ENCODE measurements at regions not wholly inside any gene's neighbourhood (a gene's known extent, or its start where the extent isn't known, plus 50 kb on each side); places are given as distances from the start of the nearest gene placed in this dataset.

GRCh38 chr4:180500154-180500553, 1743.0 kb upstream of the TENM3 start:
- no peak for ATAC-seq
- TF ChIP-seq, protein P1, sequence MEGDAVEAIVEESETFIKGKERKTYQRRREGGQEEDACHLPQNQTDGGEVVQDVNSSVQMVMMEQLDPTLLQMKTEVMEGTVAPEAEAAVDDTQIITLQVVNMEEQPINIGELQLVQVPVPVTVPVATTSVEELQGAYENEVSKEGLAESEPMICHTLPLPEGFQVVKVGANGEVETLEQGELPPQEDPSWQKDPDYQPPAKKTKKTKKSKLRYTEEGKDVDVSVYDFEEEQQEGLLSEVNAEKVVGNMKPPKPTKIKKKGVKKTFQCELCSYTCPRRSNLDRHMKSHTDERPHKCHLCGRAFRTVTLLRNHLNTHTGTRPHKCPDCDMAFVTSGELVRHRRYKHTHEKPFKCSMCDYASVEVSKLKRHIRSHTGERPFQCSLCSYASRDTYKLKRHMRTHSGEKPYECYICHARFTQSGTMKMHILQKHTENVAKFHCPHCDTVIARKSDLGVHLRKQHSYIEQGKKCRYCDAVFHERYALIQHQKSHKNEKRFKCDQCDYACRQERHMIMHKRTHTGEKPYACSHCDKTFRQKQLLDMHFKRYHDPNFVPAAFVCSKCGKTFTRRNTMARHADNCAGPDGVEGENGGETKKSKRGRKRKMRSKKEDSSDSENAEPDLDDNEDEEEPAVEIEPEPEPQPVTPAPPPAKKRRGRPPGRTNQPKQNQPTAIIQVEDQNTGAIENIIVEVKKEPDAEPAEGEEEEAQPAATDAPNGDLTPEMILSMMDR (IDR thresholded peaks at IDR 0.05): no peak
- Histone ChIP-seq H3K4me3 (no peak overlapping the region), H3K36me3 (no peaks in the 10 kb centered on the region), H3K9me3 (no peaks in the 10 kb centered on the region), H3K4me1 (no peaks in the 10 kb centered on the region), H3K27ac (no peak overlapping the region), H3K27me3 (no peaks in the 10 kb centered on the region)
- intact Hi-C loops (cut with DNase I): no loop called here
- no peak for DNase-seq

GRCh38 chr4:180512801-180513475, 1730.3 kb upstream of the TENM3 start:
- Histone ChIP-seq H3K4me1 (no peaks in the 10 kb centered on the region), H3K27me3 (no peaks in the 10 kb centered on the region), H3K9me3 (no peaks in the 10 kb centered on the region), H3K27ac (no peak overlapping the region), H3K36me3 (no peaks in the 10 kb centered on the region), H3K4me3 (no peak overlapping the region)
- DNase-seq (no peak), ATAC-seq (no peak)
- intact Hi-C loops (cut with DNase I): no loop called here
- TF ChIP-seq, protein P1 (IDR thresholded peaks at IDR 0.05): no peak

GRCh38 chr4:180518906-180519305, 1724.3 kb upstream of the TENM3 start:
- H3K27me3 ChIP-seq: no peaks in the 10 kb centered on the region
- DNase-seq: no peak
- H3K9me3 ChIP-seq: no peaks in the 10 kb centered on the region
- no peak for ATAC-seq
- no peaks in the 10 kb centered on the region for H3K4me1 ChIP-seq
- no peak overlapping the region for H3K27ac ChIP-seq
- H3K4me3 ChIP-seq: no peak overlapping the region
- intact Hi-C loops (cut with DNase I): no loop called here
- H3K36me3 ChIP-seq: no peaks in the 10 kb centered on the region
- TF ChIP-seq, protein P1 (IDR thresholded peaks at IDR 0.05): no peak

- H3K27me3 ChIP-seq: no peaks in the 10 kb centered on the region
- TF ChIP-seq, protein P1 (IDR thresholded peaks at IDR 0.05): no peak
- H3K4me3 ChIP-seq: no peak overlapping the region
- no peaks in the 10 kb centered on the region for H3K4me1 ChIP-seq
- H3K36me3 ChIP-seq: no peaks in the 10 kb centered on the region
- DNase-seq: no peak
- no peak overlapping the region for H3K27ac ChIP-seq
- intact Hi-C loops (cut with DNase I): no loop called here
- no peak for ATAC-seq
- no peaks in the 10 kb centered on the region for H3K9me3 ChIP-seq
Observed at GRCh38 chr4:180521181-180521580, 1722.0 kb upstream of the TENM3 start.

DNA sequence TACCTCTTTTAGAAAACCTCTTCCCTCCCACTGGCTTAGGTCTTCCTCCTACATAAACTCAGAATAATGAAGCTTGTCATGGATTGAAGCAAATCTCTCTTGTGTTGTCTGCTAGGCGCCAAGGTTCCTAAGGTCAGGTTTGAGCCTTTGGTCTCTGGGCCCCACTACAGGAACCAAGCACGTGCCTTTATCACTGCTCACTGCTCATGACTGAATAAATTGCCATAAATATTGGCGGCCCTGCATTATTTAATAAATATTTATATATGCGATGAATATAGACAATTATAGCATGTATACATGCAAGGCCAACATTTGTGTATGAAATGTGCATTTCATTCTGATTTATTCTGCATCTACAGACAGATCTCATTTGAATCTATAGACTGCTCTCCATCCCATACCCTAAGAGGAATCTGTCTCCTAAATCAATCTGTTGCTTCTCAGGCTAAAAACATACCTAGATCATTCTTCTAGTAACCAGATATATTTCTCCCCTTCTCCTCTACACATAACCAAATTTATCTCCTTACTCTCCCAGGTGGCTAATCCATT, 1717.6 kb upstream of the TENM3 start:
- intact Hi-C loops (cut with DNase I): no loop called here
- H3K27ac ChIP-seq: no peak overlapping the region
- H3K36me3 ChIP-seq: no peaks in the 10 kb centered on the region
- TF ChIP-seq, protein P1 (IDR thresholded peaks at IDR 0.05): no peak
- no peaks in the 10 kb centered on the region for H3K9me3 ChIP-seq
- DNase-seq: no peak
- no peak overlapping the region for H3K4me3 ChIP-seq
- no peaks in the 10 kb centered on the region for H3K27me3 ChIP-seq
- no peaks in the 10 kb centered on the region for H3K4me1 ChIP-seq
- ATAC-seq: no peak
